HepG2 (cell line): ENCODE measurements at regions not wholly inside any gene's neighbourhood (a gene's known extent, or its start where the extent isn't known, plus 50 kb on each side); places are given as distances from the start of the nearest gene placed in this dataset.

Source experiments
- ATAC-seq: fragments of 200-7000 bp; cut with Tn5 transposase; 3 replicates; pipeline ENCODE4 v1.9.1; 2020; ENCODE audit warnings: mild to moderate bottlenecking, moderate library complexity
- BruUV-seq: library from RNA; stranded (reverse); fragments of 400-500 nt; replicated peaks from 2 replicates; lab custom pipeline; 2021; lab: Mats Ljungman, UMichigan
- CTCF ChIA-PET: fragments of 300-600 bp; formaldehyde crosslinking; extraction: SDS; loops from one replicate; lab custom pipeline; 2021; ENCODE audit warnings: low total read pairs, inconsistent platforms, low intra/inter-chr PET ratio; lab: Yijun Ruan, JAX
- POLR2A ChIA-PET: fragments of 350-600 bp; sonication (Branson Sonifier 250); formaldehyde crosslinking; loops from one replicate; lab custom pipeline; 2020; ENCODE audit warnings: antibody characterized with exemption, inconsistent platforms; lab: Yijun Ruan, JAX
- DNase-seq: peaks from one replicate; pipeline ENCODE4 v3.0.0-alpha.2; 2015; ENCODE audit warnings: low spot score
- FAIRE-seq: peaks from 3 replicates; lab custom pipeline; 2011; peaks lifted over from hg19 to GRCh38; lab: Jason Lieb, UNC
- H2AFZ ChIP-seq: one replicate; pipeline ENCODE4 v1.6.1; 2011; ENCODE audit warnings: low read length, inconsistent platforms
- H3K27ac ChIP-seq: fragments of 300-600 bp; 3 replicates; pipeline ENCODE4 v1.8.0; 2011; ENCODE audit warnings: mixed run types, mild to moderate bottlenecking, mixed read lengths, low read length, inconsistent platforms; ENCODE audit not compliant: insufficient read depth; ENCODE audit errors: extremely low read length
- H3K27me3 ChIP-seq, 2 experiments: fragments of 200-600 bp in 1 of 2; 2 replicates in 1 of 2; 3 replicates in 1 of 2; pipeline versions ENCODE4 v1.6.0 to v1.8.0; 2011; ENCODE audit warnings: low read length in 2 of 2, mild to moderate bottlenecking in 2 of 2, moderate library complexity in 2 of 2, inconsistent platforms in 1 of 2; ENCODE audit not compliant: insufficient read depth in 2 of 2, control insufficient read depth in 1 of 2
- H3K36me3 ChIP-seq, 2 experiments: fragments of 200-600 bp in 1 of 2; replicated peaks in 1 of 2; 2 replicates in 1 of 2; 3 replicates in 1 of 2; pipeline versions ENCODE4 v1.5.1 to v1.8.0; 2011; ENCODE audit warnings: low read length in 2 of 2, inconsistent platforms in 1 of 2; ENCODE audit not compliant: insufficient read depth in 2 of 2, control insufficient read depth in 1 of 2
- H3K4me1 ChIP-seq: 2 replicates; pipeline ENCODE4 v1.5.1; 2012; ENCODE audit warnings: low read length, inconsistent platforms; ENCODE audit not compliant: insufficient read depth
- H3K4me2 ChIP-seq: 2 replicates; pipeline ENCODE4 v1.6.0; 2011; ENCODE audit warnings: low read depth, low read length, inconsistent platforms
- H3K4me3 ChIP-seq, 3 experiments: fragments of 200-600 bp in 1 of 3; sonication (generic), shearing (Covaris generic) in 1 of 3; replicated peaks in 1 of 3; 2 replicates each; pipeline ENCODE4 v1.5.1; 2011 to 2016; ENCODE audit warnings: low read length in 3 of 3, inconsistent platforms in 2 of 3, low read depth in 2 of 3, mild to moderate bottlenecking in 2 of 3, control low read depth in 1 of 3, mixed read lengths in 1 of 3; ENCODE audit not compliant: insufficient read depth in 1 of 3
- H3K79me2 ChIP-seq: one replicate; pipeline ENCODE4 v1.6.1; 2011; ENCODE audit warnings: low read length, inconsistent platforms; ENCODE audit not compliant: insufficient read depth
- H3K9ac ChIP-seq: 2 replicates; pipeline ENCODE4 v1.6.0; 2011; ENCODE audit warnings: mild to moderate bottlenecking, low read depth, low read length, inconsistent platforms; ENCODE audit not compliant: insufficient read depth
- H3K9me3 ChIP-seq: 2 replicates; pipeline ENCODE4 v1.5.1; 2012; ENCODE audit warnings: mild to moderate bottlenecking, low read length
- H4K20me1 ChIP-seq: 2 replicates; pipeline ENCODE4 v1.6.0; 2011; ENCODE audit warnings: inconsistent platforms, mild to moderate bottlenecking, low read length, moderate library complexity; ENCODE audit not compliant: insufficient read depth
- CHD4 ChIP-seq: fragments of 200-600 bp; sonication (generic); IDR thresholded peaks from 2 replicates; pipeline ENCODE4 v1.7.0; 2017; ENCODE audit warnings: mild to moderate bottlenecking, low read length, borderline replicate concordance
- FOXC1 ChIP-seq: sonication (generic); formaldehyde crosslinking; IDR thresholded peaks from 2 replicates; pipeline ENCODE4 v1.8.0; 2022; ENCODE audit warnings: mild to moderate bottlenecking, missing genetic modification reagents, borderline replicate concordance
- KDM1A ChIP-seq: IDR thresholded peaks from 2 replicates; pipeline ENCODE4 v1.6.1; 2016; ENCODE audit warnings: missing compliant biosample characterization
- MAFF ChIP-seq: IDR thresholded peaks from 2 replicates; pipeline ENCODE4 v1.6.1; 2011; ENCODE audit warnings: low read depth, low read length, improper control_type of control experiment
- MAFG ChIP-seq: sonication (generic); formaldehyde crosslinking; IDR thresholded peaks from 2 replicates; pipeline ENCODE4 v1.5.1; 2020; ENCODE audit warnings: mild to moderate bottlenecking, missing genetic modification reagents
- SIN3A ChIP-seq: IDR thresholded peaks from 2 replicates; pipeline ENCODE4 v1.6.1; 2011; ENCODE audit warnings: low read depth, mild to moderate bottlenecking, control low read depth, low read length, borderline replicate concordance
- SRF ChIP-seq: IDR thresholded peaks from 2 replicates; pipeline ENCODE4 v1.6.1; 2011; ENCODE audit warnings: mild to moderate bottlenecking, low read depth, low read length, moderate library complexity
- ZBTB1 ChIP-seq: sonication (generic); formaldehyde crosslinking; IDR thresholded peaks from 2 replicates; pipeline ENCODE4 v1.4.0; 2020; ENCODE audit warnings: missing genetic modification reagents, borderline replicate concordance
- ZFYVE20 ChIP-seq: sonication (generic); formaldehyde crosslinking; IDR thresholded peaks from 2 replicates; pipeline ENCODE4 v1.8.0; 2023; ENCODE audit warnings: low read depth, mild to moderate bottlenecking, moderate library complexity, missing genetic modification reagents, borderline replicate concordance
- ZNF143 ChIP-seq: sonication (generic); formaldehyde crosslinking; IDR thresholded peaks from 2 replicates; pipeline ENCODE4 v1.4.0; 2020; ENCODE audit warnings: missing genetic modification reagents
- ZNF230 ChIP-seq: sonication (generic); formaldehyde crosslinking; IDR thresholded peaks from 2 replicates; pipeline ENCODE4 v1.4.0; 2020; ENCODE audit warnings: mild to moderate bottlenecking, missing genetic modification reagents
- ZNF274 ChIP-seq: sonication (generic); formaldehyde crosslinking; IDR thresholded peaks from 2 replicates; pipeline ENCODE4 v1.5.1; 2020; ENCODE audit warnings: mild to moderate bottlenecking, missing genetic modification reagents
- ZNF354B ChIP-seq: sonication (generic); formaldehyde crosslinking; IDR thresholded peaks from 2 replicates; pipeline ENCODE4 v1.8.0; 2022; ENCODE audit warnings: mild to moderate bottlenecking, missing genetic modification reagents
- ZNF773 ChIP-seq: sonication (generic); formaldehyde crosslinking; IDR thresholded peaks from 2 replicates; pipeline ENCODE4 v1.4.0; 2020; ENCODE audit warnings: missing genetic modification reagents, borderline replicate concordance
- in situ Hi-C: cut with HindIII; loops from 2 replicates; pipeline ENCODE4 v1.10.0; 2017; ENCODE audit warnings: low pct_unique_long_range_greater_than_20kb; ENCODE audit not compliant: extremely low pct_ligation_motif_present
- intact Hi-C: fragments of 100-400 bp; cut with micrococcal nuclease; formaldehyde crosslinking; loops from one replicate; pipeline ENCODE4 v1.10.0; 2022; ENCODE audit not compliant: unreplicated experiment
- TF ChIP-seq, protein P1 (sequence below): sonication (generic); formaldehyde crosslinking; IDR thresholded peaks from 2 replicates; pipeline ENCODE4 v1.4.0; 2020; ENCODE audit warnings: missing genetic modification reagents
- TF ChIP-seq, protein P2 (sequence below): sonication (generic); formaldehyde crosslinking; IDR thresholded peaks from 2 replicates; pipeline ENCODE4 v1.8.1; 2023; ENCODE audit warnings: mild to moderate bottlenecking, missing genetic modification reagents
- TF ChIP-seq, protein P3 (sequence below): sonication (generic); formaldehyde crosslinking; IDR thresholded peaks from 2 replicates; pipeline ENCODE4 v1.4.0; 2020; ENCODE audit warnings: missing genetic modification reagents
- TF ChIP-seq, protein P4 (sequence below): sonication (generic); formaldehyde crosslinking; IDR thresholded peaks from 2 replicates; pipeline ENCODE4 v1.4.0; 2020; ENCODE audit warnings: missing genetic modification reagents

DNA sequence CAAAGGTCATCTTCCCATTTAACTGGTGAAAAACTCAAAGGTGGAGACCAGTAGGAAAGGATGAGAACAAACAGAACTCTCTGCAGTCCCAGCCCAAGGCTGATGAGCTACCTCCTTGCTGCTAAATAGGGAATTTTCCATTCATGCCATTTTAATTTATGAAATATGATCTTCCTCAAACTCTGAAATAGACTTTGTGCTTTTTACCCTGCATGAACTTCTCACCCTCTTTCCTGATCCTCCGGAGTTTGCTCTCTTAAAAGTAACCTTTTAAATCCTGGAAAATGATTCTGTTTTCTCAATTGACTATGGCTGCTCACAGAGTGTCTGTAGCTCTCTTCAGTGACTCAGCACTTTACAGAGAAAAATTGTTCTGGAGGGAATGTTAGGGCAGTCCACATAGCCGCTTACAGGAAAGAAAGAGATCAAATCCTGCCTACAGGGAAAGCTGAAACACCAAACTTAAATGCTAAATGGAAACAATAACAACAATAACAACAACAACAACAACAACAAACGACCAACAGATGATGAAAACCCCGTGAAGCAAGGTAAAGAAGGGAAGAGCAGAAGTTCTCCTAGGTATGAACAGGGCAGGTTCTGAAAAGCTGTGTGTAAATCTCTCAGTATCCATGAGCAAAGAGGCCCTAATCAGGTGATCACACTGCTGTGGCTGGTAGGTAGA lies 79.8 kb upstream of the SESTD1 start (continued):
- no peak for TF ChIP-seq ZBTB1
- no peak for TF ChIP-seq ZNF274 (CRISPR knock-in tag)
- TF ChIP-seq ZNF354B (CRISPR knock-in tag) = no peak
- TF ChIP-seq ZNF230 (CRISPR knock-in tag) = no peak
- no peak for TF ChIP-seq ZFYVE20 (CRISPR knock-in tag)
- TF ChIP-seq, protein P1, sequence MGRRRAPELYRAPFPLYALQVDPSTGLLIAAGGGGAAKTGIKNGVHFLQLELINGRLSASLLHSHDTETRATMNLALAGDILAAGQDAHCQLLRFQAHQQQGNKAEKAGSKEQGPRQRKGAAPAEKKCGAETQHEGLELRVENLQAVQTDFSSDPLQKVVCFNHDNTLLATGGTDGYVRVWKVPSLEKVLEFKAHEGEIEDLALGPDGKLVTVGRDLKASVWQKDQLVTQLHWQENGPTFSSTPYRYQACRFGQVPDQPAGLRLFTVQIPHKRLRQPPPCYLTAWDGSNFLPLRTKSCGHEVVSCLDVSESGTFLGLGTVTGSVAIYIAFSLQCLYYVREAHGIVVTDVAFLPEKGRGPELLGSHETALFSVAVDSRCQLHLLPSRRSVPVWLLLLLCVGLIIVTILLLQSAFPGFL (CRISPR knock-in tag) = no peak
- TF ChIP-seq, protein P2, sequence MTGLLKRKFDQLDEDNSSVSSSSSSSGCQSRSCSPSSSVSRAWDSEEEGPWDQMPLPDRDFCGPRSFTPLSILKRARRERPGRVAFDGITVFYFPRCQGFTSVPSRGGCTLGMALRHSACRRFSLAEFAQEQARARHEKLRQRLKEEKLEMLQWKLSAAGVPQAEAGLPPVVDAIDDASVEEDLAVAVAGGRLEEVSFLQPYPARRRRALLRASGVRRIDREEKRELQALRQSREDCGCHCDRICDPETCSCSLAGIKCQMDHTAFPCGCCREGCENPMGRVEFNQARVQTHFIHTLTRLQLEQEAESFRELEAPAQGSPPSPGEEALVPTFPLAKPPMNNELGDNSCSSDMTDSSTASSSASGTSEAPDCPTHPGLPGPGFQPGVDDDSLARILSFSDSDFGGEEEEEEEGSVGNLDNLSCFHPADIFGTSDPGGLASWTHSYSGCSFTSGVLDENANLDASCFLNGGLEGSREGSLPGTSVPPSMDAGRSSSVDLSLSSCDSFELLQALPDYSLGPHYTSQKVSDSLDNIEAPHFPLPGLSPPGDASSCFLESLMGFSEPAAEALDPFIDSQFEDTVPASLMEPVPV (CRISPR knock-in tag) = no peak

DNA sequence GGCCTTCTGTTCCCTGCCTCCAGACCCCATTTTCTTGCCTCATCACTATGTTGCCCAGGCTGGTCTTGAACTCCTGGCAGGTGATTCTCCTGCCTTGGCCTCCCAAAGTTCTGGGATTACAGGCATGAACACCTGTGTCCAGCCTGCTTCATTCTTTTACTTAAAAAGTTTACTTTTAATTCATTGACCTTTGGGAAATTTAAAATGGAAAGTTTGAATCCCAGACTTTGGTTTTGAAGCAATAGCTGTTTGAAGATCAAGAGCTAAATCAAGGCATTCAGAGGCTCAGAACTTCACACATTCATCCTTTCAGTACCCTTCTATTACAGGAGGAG lies 79.3 kb upstream of the SESTD1 start:
- Histone ChIP-seq H3K36me3 (no peaks in the 10 kb centered on the region), H2AFZ (peak overlapping the region; percentile 88), H3K4me1 (peaks cover 69% of the 10 kb centered on the region), H3K4me2 (peak overlapping the region; percentile 85), H3K79me2 (peaks cover 10% of the 10 kb centered on the region), H3K27me3 (no peaks in the 10 kb centered on the region), H4K20me1 (no peaks in the 10 kb centered on the region), H3K9me3 (no peaks in the 10 kb centered on the region), H3K27ac (peak overlapping the region; percentile 91), H3K4me3 (no peak overlapping the region; a peak in 1 of 6 replicates), H3K9ac (peak overlapping the region; percentile 75)
- POLR2A ChIA-PET = interaction anchor here (1.0 to 2.3 kb wide), 5 partner anchors 29 to 105 kb away, joined by 3 to 24 read pairs (median 3); no protein-coding TSS in a partner anchor
- DNase-seq = no peak
- CTCF ChIA-PET = no interaction called here
- in situ Hi-C loops = no loop called here
- intact Hi-C loops = loop anchor here (1.0 to 10.0 kb wide), 4 partner anchors 81 to 408 kb away; no protein-coding TSS in a partner anchor
- peak; percentile 5; the same call in 1 of the 3 replicates for ATAC-seq
- no TSS peak for BruUV-seq
- FAIRE-seq = no peak
- no peak for TF ChIP-seq MAFF
- no peak for TF ChIP-seq SRF
- 0 out of 2 replicates have a peak, but pooled peaks have one; percentile 76 for TF ChIP-seq KDM1A (CRISPR knock-in tag)
- TF ChIP-seq, protein P3, sequence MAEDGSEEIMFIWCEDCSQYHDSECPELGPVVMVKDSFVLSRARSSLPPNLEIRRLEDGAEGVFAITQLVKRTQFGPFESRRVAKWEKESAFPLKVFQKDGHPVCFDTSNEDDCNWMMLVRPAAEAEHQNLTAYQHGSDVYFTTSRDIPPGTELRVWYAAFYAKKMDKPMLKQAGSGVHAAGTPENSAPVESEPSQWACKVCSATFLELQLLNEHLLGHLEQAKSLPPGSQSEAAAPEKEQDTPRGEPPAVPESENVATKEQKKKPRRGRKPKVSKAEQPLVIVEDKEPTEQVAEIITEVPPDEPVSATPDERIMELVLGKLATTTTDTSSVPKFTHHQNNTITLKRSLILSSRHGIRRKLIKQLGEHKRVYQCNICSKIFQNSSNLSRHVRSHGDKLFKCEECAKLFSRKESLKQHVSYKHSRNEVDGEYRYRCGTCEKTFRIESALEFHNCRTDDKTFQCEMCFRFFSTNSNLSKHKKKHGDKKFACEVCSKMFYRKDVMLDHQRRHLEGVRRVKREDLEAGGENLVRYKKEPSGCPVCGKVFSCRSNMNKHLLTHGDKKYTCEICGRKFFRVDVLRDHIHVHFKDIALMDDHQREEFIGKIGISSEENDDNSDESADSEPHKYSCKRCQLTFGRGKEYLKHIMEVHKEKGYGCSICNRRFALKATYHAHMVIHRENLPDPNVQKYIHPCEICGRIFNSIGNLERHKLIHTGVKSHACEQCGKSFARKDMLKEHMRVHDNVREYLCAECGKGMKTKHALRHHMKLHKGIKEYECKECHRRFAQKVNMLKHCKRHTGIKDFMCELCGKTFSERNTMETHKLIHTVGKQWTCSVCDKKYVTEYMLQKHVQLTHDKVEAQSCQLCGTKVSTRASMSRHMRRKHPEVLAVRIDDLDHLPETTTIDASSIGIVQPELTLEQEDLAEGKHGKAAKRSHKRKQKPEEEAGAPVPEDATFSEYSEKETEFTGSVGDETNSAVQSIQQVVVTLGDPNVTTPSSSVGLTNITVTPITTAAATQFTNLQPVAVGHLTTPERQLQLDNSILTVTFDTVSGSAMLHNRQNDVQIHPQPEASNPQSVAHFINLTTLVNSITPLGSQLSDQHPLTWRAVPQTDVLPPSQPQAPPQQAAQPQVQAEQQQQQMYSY (CRISPR knock-in tag) = no peak
- TF ChIP-seq, protein P4, sequence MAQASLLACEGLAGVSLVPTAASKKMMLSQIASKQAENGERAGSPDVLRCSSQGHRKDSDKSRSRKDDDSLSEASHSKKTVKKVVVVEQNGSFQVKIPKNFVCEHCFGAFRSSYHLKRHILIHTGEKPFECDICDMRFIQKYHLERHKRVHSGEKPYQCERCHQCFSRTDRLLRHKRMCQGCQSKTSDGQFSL = no peak
- TF ChIP-seq CHD4 = peak; percentile 91; the same call in 1 of the 2 replicates
- TF ChIP-seq FOXC1 (CRISPR knock-in tag) = no peak
- no peak for TF ChIP-seq ZNF143 (CRISPR knock-in tag)
- TF ChIP-seq ZNF773 (CRISPR knock-in tag) = no peak
- TF ChIP-seq SIN3A = 0 out of 2 replicates have a peak, but pooled peaks have one; percentile 2
- TF ChIP-seq MAFG (CRISPR knock-in tag) = no peak
